ENCODE measurements at regions not wholly inside any gene's neighbourhood (a gene's known extent, or its start where the extent isn't known, plus 50 kb on each side); places are given as distances from the start of the nearest gene placed in this dataset.

- no peak overlapping the region for H3K4me3 ChIP-seq
- H3K27me3 ChIP-seq: no peaks in the 10 kb centered on the region
- DNase-seq (no peak), ATAC-seq (no peak)
- 63 to 71% methylated on average over 3 of the region's 3 CpGs for WGBS, 2 donors
- no peaks in the 10 kb centered on the region for H3K36me3 ChIP-seq
- H3K9me3 ChIP-seq: peaks cover 0 to 5% (median 0%) of the 10 kb centered on the region in 11 donors
- H3K27ac ChIP-seq: no peak overlapping the region
- intact Hi-C loops (cut with DNase I): no loop called here
- peaks cover 0 to 2% (median 0%) of the 10 kb centered on the region in 9 donors for H3K4me1 ChIP-seq
- TF ChIP-seq CTCF (IDR thresholded peaks at IDR 0.05): no peak
These were observed 484.9 kb upstream of the ATP2B1 start for GRCh38 chr12:90193500-90193899.

- Histone ChIP-seq H3K9me3 (peaks cover 0 to 13% (median 0%) of the 10 kb centered on the region in 11 donors), H3K4me1 (no peaks in the 10 kb centered on the region), H3K27me3 (no peaks in the 10 kb centered on the region), H3K36me3 (no peaks in the 10 kb centered on the region), H3K27ac (no peak overlapping the region), H3K4me3 (no peak overlapping the region)
- intact Hi-C loops (cut with DNase I): no loop called here
- no peak for TF ChIP-seq CTCF (IDR thresholded peaks at IDR 0.05)
- 72 to 74% methylated on average over 2 of the region's 2 CpGs for WGBS, 2 donors
- no peak for DNase-seq
- no peak for ATAC-seq
These were observed 480.2 kb upstream of the ATP2B1 start for GRCh38 chr12:90188857-90189256.

- intact Hi-C loops (cut with DNase I): no loop called here
- WGBS, 2 donors: 93 to 95% methylated on average over 1 of the region's 1 CpG
These were observed 474.6 kb upstream of the ATP2B1 start for GRCh38 chr12:90183201-90183600.

GRCh38 chr12:90181216-90181615 lies 472.6 kb upstream of the ATP2B1 start:
- no peaks in the 10 kb centered on the region for H3K36me3 ChIP-seq
- DNase-seq (no peak), ATAC-seq (no peak)
- WGBS, 2 donors: 91 to 96% methylated on average over 3 of the region's 3 CpGs
- H3K27ac ChIP-seq: no peak overlapping the region
- no peak for TF ChIP-seq CTCF (IDR thresholded peaks at IDR 0.05)
- H3K27me3 ChIP-seq: no peaks in the 10 kb centered on the region
- intact Hi-C loops (cut with DNase I): no loop called here
- no peaks in the 10 kb centered on the region for H3K4me1 ChIP-seq
- peaks cover 0 to 36% (median 8%) of the 10 kb centered on the region in 11 donors for H3K9me3 ChIP-seq
- no peak overlapping the region for H3K4me3 ChIP-seq

More at GRCh38 chr12:90183201-90183600, 474.6 kb upstream of the ATP2B1 start:
- Histone ChIP-seq H3K4me3 (no peak overlapping the region), H3K36me3 (no peaks in the 10 kb centered on the region), H3K27me3 (no peaks in the 10 kb centered on the region), H3K27ac (no peak overlapping the region), H3K9me3 (peaks cover 0 to 30% (median 8%) of the 10 kb centered on the region in 11 donors), H3K4me1 (no peaks in the 10 kb centered on the region)
- ATAC-seq: no peak
- TF ChIP-seq CTCF (IDR thresholded peaks at IDR 0.05): no peak
- DNase-seq: no peak

All from heart right ventricle (tissue), 16 donors.